ENCODE measurements at regions not wholly inside any gene's neighbourhood (a gene's known extent, or its start where the extent isn't known, plus 50 kb on each side); places are given as distances from the start of the nearest gene placed in this dataset.

DNA sequence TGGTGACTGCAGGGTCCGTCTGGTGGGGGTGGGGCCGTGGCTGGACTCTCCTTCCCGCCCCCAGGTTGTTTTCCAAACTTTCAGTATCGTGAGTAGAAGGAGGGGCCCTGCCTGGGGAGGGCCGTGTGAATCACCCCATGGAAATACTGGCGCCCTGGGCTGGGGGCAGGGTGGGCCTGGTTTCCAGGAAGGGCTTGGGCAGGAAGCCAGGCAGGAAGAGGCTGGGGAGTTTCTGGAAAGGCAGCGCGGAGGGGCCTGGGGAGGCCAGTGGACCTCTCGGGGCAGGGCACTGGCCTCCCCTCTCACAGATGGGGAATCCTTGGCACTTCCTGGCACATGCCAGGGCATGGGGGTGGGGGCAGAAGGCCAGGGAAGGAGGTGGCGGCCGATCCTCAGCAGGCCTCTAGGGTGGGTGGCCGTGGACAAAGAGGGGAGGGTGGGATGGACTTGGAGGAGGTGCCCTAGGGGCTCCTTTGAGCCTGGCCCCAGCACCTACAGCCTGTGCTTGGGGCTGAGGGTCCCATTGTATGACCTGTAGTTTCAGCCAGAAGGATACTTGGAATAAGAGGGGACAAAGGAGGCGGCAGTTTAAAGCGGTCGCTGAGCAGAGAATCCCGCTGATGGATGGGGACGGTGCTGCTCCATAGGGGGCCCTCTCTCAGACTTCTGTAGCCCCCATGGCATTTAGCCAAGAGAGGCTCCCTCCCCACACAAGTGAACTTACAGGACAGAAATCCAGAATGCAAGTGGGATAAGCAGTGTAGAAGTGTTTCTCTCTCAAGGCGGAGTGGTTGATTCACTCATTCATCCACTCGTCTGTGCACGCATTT lies 56.5 kb upstream of the GATA2 start:
- no peak overlapping the region for H3K27ac Mint-ChIP-seq
- TF ChIP-seq CTCF (IDR thresholded peaks at IDR 0.05), result no peak
- H3K36me3 Mint-ChIP-seq, result no peaks in the 10 kb centered on the region
- WGBS (ENCODE audit: insufficient coverage), result 72% methylated on average over 19 of the region's 20 CpGs
- no peak overlapping the region for H3K4me3 Mint-ChIP-seq
- H3K4me1 Mint-ChIP-seq, result no peaks in the 10 kb centered on the region
- peaks cover 21 to 22% of the 10 kb centered on the region in 2 donors for H3K27me3 Mint-ChIP-seq (ENCODE audit: low read depth in 2 of 2)
- Histone ChIP-seq H3K27me3 (ENCODE audit: control insufficient read depth, insufficient read depth, low read length) (peaks cover 3% of the 10 kb centered on the region), H3K36me3 (ENCODE audit: control insufficient read depth, insufficient read depth, low read length) (no peaks in the 10 kb centered on the region), H3K9me3 (ENCODE audit: control insufficient read depth, insufficient read depth, low read length) (no peaks in the 10 kb centered on the region), H3K4me1 (ENCODE audit: control insufficient read depth, insufficient read depth, low read length) (no peaks in the 10 kb centered on the region), H3K4me3 (ENCODE audit: low read length) (no peak overlapping the region), H3K27ac (ENCODE audit: low read length) (no peak overlapping the region)
- intact Hi-C loops (cut with micrococcal nuclease), result no loop called here
- DNase-seq, result no peak
- no peaks in the 10 kb centered on the region for H3K9me3 Mint-ChIP-seq
- no peak for ATAC-seq

- H3K27ac Mint-ChIP-seq, result no peak overlapping the region
- H3K36me3 Mint-ChIP-seq, result peaks cover under 1% of the 10 kb centered on the region
- Histone ChIP-seq H3K27me3 (ENCODE audit: control insufficient read depth, insufficient read depth, low read length) (no peaks in the 10 kb centered on the region), H3K9me3 (ENCODE audit: control insufficient read depth, insufficient read depth, low read length) (peaks cover 3% of the 10 kb centered on the region), H3K36me3 (ENCODE audit: control insufficient read depth, insufficient read depth, low read length) (no peaks in the 10 kb centered on the region), H3K27ac (ENCODE audit: low read length) (no peak overlapping the region), H3K4me1 (ENCODE audit: control insufficient read depth, insufficient read depth, low read length) (no peaks in the 10 kb centered on the region), H3K4me3 (ENCODE audit: low read length) (no peak overlapping the region)
- WGBS (ENCODE audit: insufficient coverage), result 77% methylated on average over 6 of the region's 6 CpGs
- intact Hi-C loops (cut with micrococcal nuclease), result no loop called here
- TF ChIP-seq CTCF (IDR thresholded peaks at IDR 0.05), result no peak
- no peaks in the 10 kb centered on the region for H3K4me1 Mint-ChIP-seq
- no peaks in the 10 kb centered on the region for H3K9me3 Mint-ChIP-seq
- H3K27me3 Mint-ChIP-seq (ENCODE audit: low read depth in 2 of 2), result peaks cover 13 to 14% of the 10 kb centered on the region in 2 donors
- no peak for DNase-seq
- no peak for ATAC-seq
- H3K4me3 Mint-ChIP-seq, result no peak overlapping the region
Observed at GRCh38 chr3:128548426-128549282, 55.7 kb upstream of the GATA2 start.

- no peak for ATAC-seq
- H3K27ac Mint-ChIP-seq, result no peak overlapping the region
- no peak overlapping the region for H3K27ac ChIP-seq (ENCODE audit: low read length)
Observed at GRCh38 chr3:128548021-128548420, 55.0 kb upstream of the GATA2 start.

More at GRCh38 chr3:128548021-128548420, 55.0 kb upstream of the GATA2 start:
- H3K4me3 ChIP-seq (ENCODE audit: low read length), result no peak overlapping the region
- peaks cover 5% of the 10 kb centered on the region for H3K9me3 ChIP-seq (ENCODE audit: control insufficient read depth, insufficient read depth, low read length)
- no peaks in the 10 kb centered on the region for H3K4me1 ChIP-seq (ENCODE audit: control insufficient read depth, insufficient read depth, low read length)
- no peaks in the 10 kb centered on the region for H3K27me3 ChIP-seq (ENCODE audit: control insufficient read depth, insufficient read depth, low read length)
- DNase-seq, result no peak
- H3K36me3 Mint-ChIP-seq, result peaks cover 7% of the 10 kb centered on the region
- H3K27me3 Mint-ChIP-seq (ENCODE audit: low read depth in 2 of 2), result peaks cover 11 to 14% of the 10 kb centered on the region in 2 donors
- H3K4me3 Mint-ChIP-seq, result no peak overlapping the region
- TF ChIP-seq CTCF (IDR thresholded peaks at IDR 0.05), result no peak
- no peaks in the 10 kb centered on the region for H3K36me3 ChIP-seq (ENCODE audit: control insufficient read depth, insufficient read depth, low read length)
- peaks cover 0 to 5% of the 10 kb centered on the region in 2 donors for H3K9me3 Mint-ChIP-seq
- intact Hi-C loops (cut with micrococcal nuclease), result no loop called here
- H3K4me1 Mint-ChIP-seq, result no peaks in the 10 kb centered on the region
